Hepatocyte (in vitro differentiated cells): ENCODE measurements at regions not wholly inside any gene's neighbourhood (a gene's known extent, or its start where the extent isn't known, plus 50 kb on each side); places are given as distances from the start of the nearest gene placed in this dataset.

Experiments
- CTCF ChIP-seq: fragments of 200-600 bp; sonication (generic); IDR thresholded peaks from 2 replicates; pipeline ENCODE4 v1.5.1; 2016; ENCODE audit warnings: antibody characterized with exemption, mild to moderate bottlenecking; ENCODE audit not compliant: poor library complexity
- EZH2 ChIP-seq: fragments of 200-600 bp; sonication (generic); IDR thresholded peaks from 2 replicates; pipeline ENCODE4 v1.6.1; 2016; ENCODE audit warnings: antibody characterized with exemption, mild to moderate bottlenecking, borderline replicate concordance

- TF ChIP-seq CTCF (no peak), EZH2 (no peak)
Measured at GRCh38 chr4:134117392-134118183, 84.0 kb downstream of the PABPC4L start.
